ENCODE measurements at regions not wholly inside any gene's neighbourhood (a gene's known extent, or its start where the extent isn't known, plus 50 kb on each side); places are given as distances from the start of the nearest gene placed in this dataset.

DNA sequence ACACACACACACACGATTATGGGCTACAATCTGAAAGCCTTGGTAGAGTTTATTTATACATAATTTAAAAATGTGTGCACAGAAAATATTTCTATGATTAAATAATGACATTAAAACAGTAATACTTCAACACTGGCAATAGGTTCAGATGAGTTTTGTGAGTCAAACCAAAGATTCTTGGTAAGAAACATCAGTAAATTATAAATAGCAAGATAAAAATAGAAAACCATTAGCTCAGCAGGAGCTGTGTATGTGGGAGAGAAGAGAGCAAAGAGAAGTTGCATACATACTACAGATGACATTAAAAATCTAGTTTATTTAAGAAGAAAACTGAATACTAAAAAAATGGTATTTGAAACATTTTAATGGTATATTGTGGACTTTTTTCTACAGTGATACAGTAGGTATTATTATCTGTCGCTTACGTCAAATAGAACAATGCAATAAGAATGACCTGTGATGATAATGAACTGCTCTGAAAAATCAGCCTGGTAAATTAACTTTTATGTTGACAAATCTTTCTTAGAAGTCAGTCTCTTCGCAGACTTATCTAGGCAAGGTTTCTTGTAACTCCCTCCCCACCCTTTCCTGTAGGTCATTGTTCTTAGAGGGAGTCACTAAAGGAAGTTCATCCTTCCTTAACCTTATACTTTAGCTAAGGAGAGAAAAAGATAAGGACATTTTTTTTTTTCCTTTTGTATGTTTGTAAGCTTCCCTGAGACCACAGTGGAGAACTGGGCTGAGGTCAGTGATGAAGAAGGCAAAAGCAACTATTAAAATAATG is 149.3 kb downstream of the GJA1 start:
- Histone ChIP-seq H3K4me1 (ENCODE audit: insufficient read depth) (peaks cover 3% of the 10 kb centered on the region), H3K36me3 (no peaks in the 10 kb centered on the region), H3K9me3 (no peaks in the 10 kb centered on the region), H3K27ac (no peak overlapping the region), H3K4me3 (no peak overlapping the region), H3K27me3 (no peaks in the 10 kb centered on the region)
- no peak for DNase-seq
- 21 to 35% (median 23%) methylated on average over 4 of the region's 4 CpGs for WGBS, 3 donors
- intact Hi-C loops (cut with DNase I) = no loop called here
- TF ChIP-seq, protein P1, sequence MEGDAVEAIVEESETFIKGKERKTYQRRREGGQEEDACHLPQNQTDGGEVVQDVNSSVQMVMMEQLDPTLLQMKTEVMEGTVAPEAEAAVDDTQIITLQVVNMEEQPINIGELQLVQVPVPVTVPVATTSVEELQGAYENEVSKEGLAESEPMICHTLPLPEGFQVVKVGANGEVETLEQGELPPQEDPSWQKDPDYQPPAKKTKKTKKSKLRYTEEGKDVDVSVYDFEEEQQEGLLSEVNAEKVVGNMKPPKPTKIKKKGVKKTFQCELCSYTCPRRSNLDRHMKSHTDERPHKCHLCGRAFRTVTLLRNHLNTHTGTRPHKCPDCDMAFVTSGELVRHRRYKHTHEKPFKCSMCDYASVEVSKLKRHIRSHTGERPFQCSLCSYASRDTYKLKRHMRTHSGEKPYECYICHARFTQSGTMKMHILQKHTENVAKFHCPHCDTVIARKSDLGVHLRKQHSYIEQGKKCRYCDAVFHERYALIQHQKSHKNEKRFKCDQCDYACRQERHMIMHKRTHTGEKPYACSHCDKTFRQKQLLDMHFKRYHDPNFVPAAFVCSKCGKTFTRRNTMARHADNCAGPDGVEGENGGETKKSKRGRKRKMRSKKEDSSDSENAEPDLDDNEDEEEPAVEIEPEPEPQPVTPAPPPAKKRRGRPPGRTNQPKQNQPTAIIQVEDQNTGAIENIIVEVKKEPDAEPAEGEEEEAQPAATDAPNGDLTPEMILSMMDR (IDR thresholded peaks at IDR 0.05) = no peak
- TF ChIP-seq POLR2A (IDR thresholded peaks at IDR 0.05) (no peak), EP300 (IDR thresholded peaks at IDR 0.05) (no peak)

DNA sequence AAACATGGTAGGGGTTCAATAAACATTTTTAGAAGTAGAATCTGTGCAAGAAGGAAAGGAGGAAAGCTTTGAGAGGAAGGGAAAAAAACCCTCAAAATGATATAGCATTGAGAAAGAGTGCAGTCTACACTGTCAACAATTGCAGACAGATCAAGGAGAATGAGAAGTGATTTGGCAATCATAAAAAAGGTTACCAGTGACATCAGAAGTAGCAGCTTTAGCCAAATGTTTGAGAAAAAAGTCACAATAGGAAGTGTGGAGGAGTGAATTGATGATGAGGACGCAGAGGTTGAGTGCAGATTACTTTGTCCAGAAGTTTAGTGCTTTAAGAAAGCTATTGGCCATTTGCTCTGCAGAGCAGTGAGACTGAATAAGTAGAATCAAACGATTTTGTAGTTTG is 155.0 kb downstream of the GJA1 start:
- intact Hi-C loops (cut with DNase I) = no loop called here
- TF ChIP-seq, protein P1 (IDR thresholded peaks at IDR 0.05) = no peak
- no peak for TF ChIP-seq POLR2A (IDR thresholded peaks at IDR 0.05)
- TF ChIP-seq EP300 (IDR thresholded peaks at IDR 0.05) = no peak
- WGBS, 3 donors = 14 to 19% (median 16%) methylated on average over 2 of the region's 2 CpGs
- no peaks in the 10 kb centered on the region for H3K9me3 ChIP-seq
- H3K4me3 ChIP-seq = no peak overlapping the region
- H3K36me3 ChIP-seq = no peaks in the 10 kb centered on the region
- no peak overlapping the region for H3K27ac ChIP-seq
- H3K27me3 ChIP-seq = no peaks in the 10 kb centered on the region
- peaks cover 4% of the 10 kb centered on the region for H3K4me1 ChIP-seq (ENCODE audit: insufficient read depth)
- no peak for DNase-seq

DNA sequence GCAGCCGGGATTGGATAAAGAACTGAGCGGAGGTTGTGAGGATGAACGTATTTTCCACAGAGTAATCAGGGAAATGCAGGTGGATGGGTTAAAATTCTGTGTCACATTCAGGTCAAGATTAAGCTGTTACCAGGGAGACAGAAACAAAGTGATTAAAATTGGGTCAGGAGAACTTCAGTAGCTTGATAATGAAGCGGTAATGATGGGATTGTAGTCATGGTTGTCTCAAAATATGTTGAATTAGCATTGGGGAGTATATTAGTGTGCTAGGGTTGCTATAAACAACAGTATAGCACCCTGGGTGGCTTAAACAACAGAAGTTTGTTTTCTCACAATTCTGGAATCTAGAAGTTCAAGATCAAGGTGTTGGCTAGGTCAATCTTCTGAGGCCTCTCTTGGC is 155.5 kb downstream of the GJA1 start:
- Histone ChIP-seq H3K36me3 (no peaks in the 10 kb centered on the region), H3K27me3 (no peaks in the 10 kb centered on the region), H3K9me3 (no peaks in the 10 kb centered on the region), H3K4me3 (no peak overlapping the region), H3K4me1 (ENCODE audit: insufficient read depth) (peaks cover 4% of the 10 kb centered on the region), H3K27ac (no peak overlapping the region)
- no peak for DNase-seq
- intact Hi-C loops (cut with DNase I) = no loop called here
- 70 to 75% (median 72%) methylated on average over 4 of the region's 4 CpGs for WGBS, 3 donors
- TF ChIP-seq, protein P1 (IDR thresholded peaks at IDR 0.05) = no peak
- TF ChIP-seq POLR2A (IDR thresholded peaks at IDR 0.05) (no peak), EP300 (IDR thresholded peaks at IDR 0.05) (no peak)

DNA sequence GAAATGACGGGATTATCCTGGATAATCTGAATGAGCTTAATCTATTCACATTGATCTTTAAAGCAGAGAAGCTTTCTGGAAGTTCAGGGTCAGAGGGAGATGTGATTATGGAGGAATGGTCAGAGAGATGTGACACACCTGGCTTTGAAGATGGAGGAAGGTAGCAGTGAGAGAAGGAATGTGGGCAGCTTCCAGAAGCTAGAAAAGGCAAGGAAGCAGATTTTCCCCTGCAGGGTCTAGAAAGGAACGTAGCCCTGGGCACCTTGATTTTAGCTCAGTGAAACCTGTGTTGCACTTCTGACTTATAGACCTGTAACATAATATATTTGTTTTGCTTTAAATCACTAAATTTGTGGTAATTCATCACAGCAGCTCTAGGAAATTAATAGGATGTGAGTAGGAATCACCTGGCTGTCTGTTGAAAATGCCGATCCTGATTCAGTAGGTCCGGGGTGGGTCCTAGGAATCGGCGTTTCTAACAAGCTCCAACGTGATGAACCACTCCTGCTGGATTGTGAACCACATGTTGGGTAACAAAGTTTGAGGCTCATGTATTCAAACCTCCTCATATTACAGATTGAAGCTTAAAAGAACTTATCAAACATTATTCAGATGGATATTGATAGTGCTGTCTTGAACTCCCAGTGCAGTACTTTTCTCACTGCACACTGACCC is 157.0 kb downstream of the GJA1 start:
- DNase-seq = no peak
- Histone ChIP-seq H3K9me3 (no peaks in the 10 kb centered on the region), H3K36me3 (no peaks in the 10 kb centered on the region), H3K27ac (no peak overlapping the region), H3K4me1 (ENCODE audit: insufficient read depth) (peaks cover 4% of the 10 kb centered on the region), H3K27me3 (no peaks in the 10 kb centered on the region), H3K4me3 (no peak overlapping the region)
- TF ChIP-seq EP300 (IDR thresholded peaks at IDR 0.05) = no peak
- no peak for TF ChIP-seq POLR2A (IDR thresholded peaks at IDR 0.05)
- TF ChIP-seq, protein P1 (IDR thresholded peaks at IDR 0.05) = no peak
- intact Hi-C loops (cut with DNase I) = no loop called here
- 88 to 92% (median 89%) methylated on average over 7 of the region's 7 CpGs for WGBS, 3 donors

Data from ovary (tissue), 7 donors.